AG09309 (cell line): ENCODE measurements at regions not wholly inside any gene's neighbourhood (a gene's known extent, or its start where the extent isn't known, plus 50 kb on each side); places are given as distances from the start of the nearest gene placed in this dataset.

Source experiments
- DNase-seq: peaks from one replicate; pipeline ENCODE4 v3.0.0-alpha.2; 2010; ENCODE audit warnings: low read depth
- H3K4me3 ChIP-seq: 2 replicates; pipeline ENCODE4 v1.5.1; 2011; ENCODE audit warnings: mild to moderate bottlenecking, low read depth, low read length, moderate library complexity; ENCODE audit not compliant: control insufficient read depth
- TF ChIP-seq, protein P1 (sequence below): IDR thresholded peaks from 2 replicates; pipeline ENCODE4 v1.5.1; 2011; ENCODE audit warnings: mild to moderate bottlenecking, low read depth, low read length, inconsistent platforms; ENCODE audit not compliant: insufficient read depth, control insufficient read depth; ENCODE audit errors: missing control alignments

DNA sequence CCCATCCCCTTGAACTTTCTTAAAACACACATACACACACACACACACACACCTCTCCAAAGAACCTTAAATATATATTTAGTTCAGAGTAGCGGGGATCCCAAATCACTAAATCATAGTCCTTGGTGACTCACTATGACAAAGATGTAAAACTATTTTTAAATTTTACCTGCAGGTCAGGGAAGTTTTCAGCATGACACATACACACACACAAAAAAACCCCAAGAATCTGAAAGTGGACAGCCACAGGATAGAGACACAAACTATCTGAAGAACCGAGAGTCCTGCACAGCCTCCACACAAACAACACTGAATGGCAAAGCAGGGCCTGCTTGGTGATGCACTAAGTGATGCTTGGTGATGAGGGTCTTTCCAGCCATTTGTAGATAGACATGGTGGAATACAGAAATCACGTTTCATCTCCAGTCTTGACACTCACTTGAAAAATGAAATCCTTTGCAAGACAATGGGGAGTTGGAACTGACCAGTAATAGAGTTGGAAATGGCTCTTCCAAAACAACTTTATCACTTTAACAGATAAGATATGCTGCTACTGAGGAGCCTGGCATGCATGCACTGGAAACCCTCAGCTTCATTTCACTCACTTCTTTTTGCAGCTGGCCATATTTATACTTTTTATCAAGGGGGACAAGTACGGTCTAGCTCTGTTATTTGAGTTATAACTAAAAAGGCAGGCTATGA is 307.3 kb downstream of the RAPGEF2 start:
- DNase-seq = no peak
- TF ChIP-seq, protein P1, sequence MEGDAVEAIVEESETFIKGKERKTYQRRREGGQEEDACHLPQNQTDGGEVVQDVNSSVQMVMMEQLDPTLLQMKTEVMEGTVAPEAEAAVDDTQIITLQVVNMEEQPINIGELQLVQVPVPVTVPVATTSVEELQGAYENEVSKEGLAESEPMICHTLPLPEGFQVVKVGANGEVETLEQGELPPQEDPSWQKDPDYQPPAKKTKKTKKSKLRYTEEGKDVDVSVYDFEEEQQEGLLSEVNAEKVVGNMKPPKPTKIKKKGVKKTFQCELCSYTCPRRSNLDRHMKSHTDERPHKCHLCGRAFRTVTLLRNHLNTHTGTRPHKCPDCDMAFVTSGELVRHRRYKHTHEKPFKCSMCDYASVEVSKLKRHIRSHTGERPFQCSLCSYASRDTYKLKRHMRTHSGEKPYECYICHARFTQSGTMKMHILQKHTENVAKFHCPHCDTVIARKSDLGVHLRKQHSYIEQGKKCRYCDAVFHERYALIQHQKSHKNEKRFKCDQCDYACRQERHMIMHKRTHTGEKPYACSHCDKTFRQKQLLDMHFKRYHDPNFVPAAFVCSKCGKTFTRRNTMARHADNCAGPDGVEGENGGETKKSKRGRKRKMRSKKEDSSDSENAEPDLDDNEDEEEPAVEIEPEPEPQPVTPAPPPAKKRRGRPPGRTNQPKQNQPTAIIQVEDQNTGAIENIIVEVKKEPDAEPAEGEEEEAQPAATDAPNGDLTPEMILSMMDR = no peak

DNA sequence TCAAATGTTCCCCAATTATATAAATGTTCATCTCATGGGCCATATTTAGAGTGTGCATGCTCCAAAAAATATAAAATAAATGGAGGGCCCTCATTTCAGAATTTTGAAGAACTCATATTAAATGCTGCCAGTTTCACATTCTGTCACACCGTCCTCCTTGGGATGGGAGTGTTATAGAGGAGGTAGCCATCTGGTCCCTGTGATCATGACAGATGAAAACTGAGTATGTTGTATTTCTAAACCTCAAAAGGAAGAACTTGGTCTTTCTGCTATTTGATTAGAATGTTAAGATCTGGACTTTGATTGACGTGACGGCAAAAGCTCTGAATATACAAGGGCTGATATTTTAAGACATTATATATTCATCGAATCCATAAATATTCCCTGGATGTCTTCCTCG is 308.0 kb downstream of the RAPGEF2 start:
- TF ChIP-seq, protein P1 = no peak
- no peak overlapping the region for H3K4me3 ChIP-seq
- DNase-seq = no peak

More for the DNA sequence above, 307.3 kb downstream of the RAPGEF2 start:
- H3K4me3 ChIP-seq = no peak overlapping the region

- DNase-seq = no peak
- TF ChIP-seq, protein P1 = no peak
- H3K4me3 ChIP-seq = no peak overlapping the region
Observed at GRCh38 chr4:159413306-159413943, 310.5 kb downstream of the RAPGEF2 start.

DNA sequence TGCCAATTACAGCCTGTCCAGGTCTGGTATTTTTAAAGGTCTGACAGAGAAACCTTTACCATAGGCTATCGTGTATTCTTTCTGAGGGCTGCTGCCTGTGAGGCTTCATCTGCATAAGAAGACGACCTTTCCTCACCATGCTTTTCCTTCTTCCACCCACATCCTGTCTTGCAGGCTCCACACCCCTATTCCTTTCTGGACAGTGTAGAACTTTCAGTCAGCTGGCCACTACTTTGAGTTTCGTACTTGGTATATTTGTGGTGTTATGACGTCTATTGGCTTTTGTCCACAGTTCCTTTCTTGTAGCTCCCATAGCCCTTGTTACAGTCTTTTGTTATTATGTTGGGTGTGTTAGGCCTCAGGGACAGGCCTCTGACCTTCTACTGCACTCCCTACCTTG is 311.4 kb downstream of the RAPGEF2 start:
- TF ChIP-seq, protein P1 = no peak
- DNase-seq = no peak
- no peak overlapping the region for H3K4me3 ChIP-seq

GRCh38 chr4:159416073-159416472 is 313.2 kb downstream of the RAPGEF2 start:
- no peak for DNase-seq
- H3K4me3 ChIP-seq = no peak overlapping the region

DNA sequence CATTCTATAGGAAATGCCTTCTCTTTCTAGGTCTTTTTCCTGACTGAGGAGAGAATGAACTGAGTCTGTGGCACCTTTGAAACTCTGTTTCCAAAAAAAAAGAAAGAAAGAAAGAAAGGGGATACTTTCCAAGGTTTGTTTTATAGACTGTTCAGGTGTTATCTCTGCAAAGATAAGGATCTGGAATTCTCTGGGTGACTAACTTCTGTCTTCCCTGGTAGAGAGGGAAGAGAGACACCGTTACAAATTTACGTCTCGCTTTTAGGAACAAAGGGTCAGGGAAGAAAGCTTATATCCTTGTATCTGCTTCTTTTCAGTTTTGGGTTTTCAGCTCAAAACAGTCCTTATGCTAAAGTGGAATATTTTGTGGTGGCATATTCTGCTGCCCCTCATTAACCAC is 314.1 kb downstream of the RAPGEF2 start:
- no peak for DNase-seq
- TF ChIP-seq, protein P1 = no peak
- H3K4me3 ChIP-seq = no peak overlapping the region

More at GRCh38 chr4:159416073-159416472, 313.2 kb downstream of the RAPGEF2 start:
- TF ChIP-seq, protein P1 = no peak
